ENCODE measurements at regions not wholly inside any gene's neighbourhood (a gene's known extent, or its start where the extent isn't known, plus 50 kb on each side); places are given as distances from the start of the nearest gene placed in this dataset.
"Not testable (repeated sequence)": the region's sequence is repeated elsewhere in the genome, so short reads cannot be mapped to it uniquely, and the experiment has no call there.

DNA sequence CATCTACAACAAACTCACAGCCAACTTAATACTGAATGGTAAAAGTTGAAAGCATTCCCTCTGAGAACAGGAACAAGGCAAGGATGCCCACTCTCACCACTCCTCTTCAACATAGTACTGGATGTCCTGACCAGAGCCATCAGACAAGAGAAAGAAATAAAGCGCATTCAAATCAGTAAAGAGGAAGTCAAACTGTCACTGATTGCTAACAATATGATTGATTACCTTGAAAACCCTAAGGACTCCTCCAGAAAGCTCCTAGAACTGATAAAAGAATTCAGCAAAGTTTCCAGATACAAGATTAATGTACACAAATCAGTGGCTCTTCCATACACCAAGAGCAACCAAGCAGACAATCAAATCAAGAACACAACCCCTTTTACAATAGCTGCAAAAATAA, 153.4 kb downstream of the LTN1 start:
- TF ChIP-seq, protein P1, sequence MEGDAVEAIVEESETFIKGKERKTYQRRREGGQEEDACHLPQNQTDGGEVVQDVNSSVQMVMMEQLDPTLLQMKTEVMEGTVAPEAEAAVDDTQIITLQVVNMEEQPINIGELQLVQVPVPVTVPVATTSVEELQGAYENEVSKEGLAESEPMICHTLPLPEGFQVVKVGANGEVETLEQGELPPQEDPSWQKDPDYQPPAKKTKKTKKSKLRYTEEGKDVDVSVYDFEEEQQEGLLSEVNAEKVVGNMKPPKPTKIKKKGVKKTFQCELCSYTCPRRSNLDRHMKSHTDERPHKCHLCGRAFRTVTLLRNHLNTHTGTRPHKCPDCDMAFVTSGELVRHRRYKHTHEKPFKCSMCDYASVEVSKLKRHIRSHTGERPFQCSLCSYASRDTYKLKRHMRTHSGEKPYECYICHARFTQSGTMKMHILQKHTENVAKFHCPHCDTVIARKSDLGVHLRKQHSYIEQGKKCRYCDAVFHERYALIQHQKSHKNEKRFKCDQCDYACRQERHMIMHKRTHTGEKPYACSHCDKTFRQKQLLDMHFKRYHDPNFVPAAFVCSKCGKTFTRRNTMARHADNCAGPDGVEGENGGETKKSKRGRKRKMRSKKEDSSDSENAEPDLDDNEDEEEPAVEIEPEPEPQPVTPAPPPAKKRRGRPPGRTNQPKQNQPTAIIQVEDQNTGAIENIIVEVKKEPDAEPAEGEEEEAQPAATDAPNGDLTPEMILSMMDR (IDR thresholded peaks at IDR 0.05), result not testable (repeated sequence)
- TF ChIP-seq EP300, POLR2AphosphoS5 (IDR thresholded peaks at IDR 0.05): not testable (repeated sequence)

Measured in suprapubic skin (tissue), 4 donors.